HG02981 (cell line): ENCODE measurements at regions not wholly inside any gene's neighbourhood (a gene's known extent, or its start where the extent isn't known, plus 50 kb on each side); places are given as distances from the start of the nearest gene placed in this dataset.
"Not testable (repeated sequence)": the region's sequence is repeated elsewhere in the genome, so short reads cannot be mapped to it uniquely, and the experiment has no call there.

Experiments used
- ATAC-seq: cut with Tn5 transposase; IDR thresholded peaks from one replicate; pipeline ENCODE4 v1.9.1; 2021; ENCODE audit warnings: mild to moderate bottlenecking, moderate library complexity; ENCODE audit not compliant: unreplicated experiment

GRCh38 chr1:8230292-8230621 is 87.7 kb upstream of the SLC45A1 start:
- no peak for ATAC-seq

GRCh38 chr1:8228253-8228652 is 89.7 kb upstream of the SLC45A1 start:
- ATAC-seq = no peak

- not testable (repeated sequence) for ATAC-seq
Measured at GRCh38 chr1:8227674-8228073, 90.2 kb upstream of the SLC45A1 start.

GRCh38 chr1:8226747-8227146 is 91.2 kb upstream of the SLC45A1 start:
- no peak for ATAC-seq

GRCh38 chr1:8226024-8226423 is 91.9 kb upstream of the SLC45A1 start:
- ATAC-seq = not testable (repeated sequence)

- ATAC-seq = no peak
Measured at GRCh38 chr1:8223526-8223925, 94.4 kb upstream of the SLC45A1 start.

- ATAC-seq = no peak
Measured at GRCh38 chr1:8222789-8223188, 95.1 kb upstream of the SLC45A1 start.

- no peak for ATAC-seq
Measured at GRCh38 chr1:8219530-8219929, 98.4 kb upstream of the SLC45A1 start.

GRCh38 chr1:8218351-8219092 is 99.4 kb upstream of the SLC45A1 start:
- ATAC-seq = no peak

- no peak for ATAC-seq
Measured at GRCh38 chr1:8217809-8218208, 100.1 kb upstream of the SLC45A1 start.

- ATAC-seq = no peak
Measured at GRCh38 chr1:8217011-8217711, 100.8 kb upstream of the SLC45A1 start.

GRCh38 chr1:8216005-8216404 is 101.9 kb upstream of the SLC45A1 start:
- ATAC-seq = no peak

- no peak for ATAC-seq
Measured at GRCh38 chr1:8214501-8215173, 103.3 kb upstream of the SLC45A1 start.

GRCh38 chr1:8213676-8214075 is 104.2 kb upstream of the SLC45A1 start:
- ATAC-seq = no peak

GRCh38 chr1:8213136-8213535 is 104.8 kb upstream of the SLC45A1 start:
- ATAC-seq = no peak

GRCh38 chr1:8212580-8213031 is 105.3 kb upstream of the SLC45A1 start:
- ATAC-seq = no peak

GRCh38 chr1:8211883-8212579 is 105.9 kb upstream of the SLC45A1 start:
- no peak for ATAC-seq

- no peak for ATAC-seq
Measured at GRCh38 chr1:8211251-8211882, 106.5 kb upstream of the SLC45A1 start.

GRCh38 chr1:8207202-8207601 is 110.7 kb upstream of the SLC45A1 start:
- no peak for ATAC-seq

GRCh38 chr1:8206391-8206790 is 111.5 kb upstream of the SLC45A1 start:
- no peak for ATAC-seq

- no peak for ATAC-seq
Measured at GRCh38 chr1:8205771-8206170, 112.1 kb upstream of the SLC45A1 start.
